D721Med (cell line): ENCODE measurements at regions not wholly inside any gene's neighbourhood (a gene's known extent, or its start where the extent isn't known, plus 50 kb on each side); places are given as distances from the start of the nearest gene placed in this dataset.
A peak's percentile ranks its signal among the peaks of the same experiment; 100 is the strongest.
"Not testable (repeated sequence)": the region's sequence is repeated elsewhere in the genome, so short reads cannot be mapped to it uniquely, and the experiment has no call there.

Source experiments
- DNase-seq: peaks from one replicate; pipeline ENCODE4 v3.0.0; 2011; ENCODE audit warnings: low spot score; ENCODE audit not compliant: insufficient read length
- FAIRE-seq: peaks from 2 replicates; lab custom pipeline; 2011; peaks lifted over from hg19 to GRCh38; lab: Jason Lieb, UNC
- TF ChIP-seq, protein P1 (sequence below): IDR thresholded peaks from 2 replicates; pipeline ENCODE4 v1.5.1; 2012; ENCODE audit warnings: mild to moderate bottlenecking, control low read depth; ENCODE audit not compliant: insufficient read depth; ENCODE audit errors: missing control alignments

- DNase-seq (no peak), FAIRE-seq (no peak)
- TF ChIP-seq, protein P1, sequence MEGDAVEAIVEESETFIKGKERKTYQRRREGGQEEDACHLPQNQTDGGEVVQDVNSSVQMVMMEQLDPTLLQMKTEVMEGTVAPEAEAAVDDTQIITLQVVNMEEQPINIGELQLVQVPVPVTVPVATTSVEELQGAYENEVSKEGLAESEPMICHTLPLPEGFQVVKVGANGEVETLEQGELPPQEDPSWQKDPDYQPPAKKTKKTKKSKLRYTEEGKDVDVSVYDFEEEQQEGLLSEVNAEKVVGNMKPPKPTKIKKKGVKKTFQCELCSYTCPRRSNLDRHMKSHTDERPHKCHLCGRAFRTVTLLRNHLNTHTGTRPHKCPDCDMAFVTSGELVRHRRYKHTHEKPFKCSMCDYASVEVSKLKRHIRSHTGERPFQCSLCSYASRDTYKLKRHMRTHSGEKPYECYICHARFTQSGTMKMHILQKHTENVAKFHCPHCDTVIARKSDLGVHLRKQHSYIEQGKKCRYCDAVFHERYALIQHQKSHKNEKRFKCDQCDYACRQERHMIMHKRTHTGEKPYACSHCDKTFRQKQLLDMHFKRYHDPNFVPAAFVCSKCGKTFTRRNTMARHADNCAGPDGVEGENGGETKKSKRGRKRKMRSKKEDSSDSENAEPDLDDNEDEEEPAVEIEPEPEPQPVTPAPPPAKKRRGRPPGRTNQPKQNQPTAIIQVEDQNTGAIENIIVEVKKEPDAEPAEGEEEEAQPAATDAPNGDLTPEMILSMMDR, result no peak
Measured at GRCh38 chr2:211014906-211015305, 458.5 kb downstream of the CPS1 start.

GRCh38 chr2:211025089-211025488 lies 468.7 kb downstream of the CPS1 start:
- not testable (repeated sequence) for DNase-seq, FAIRE-seq

DNA sequence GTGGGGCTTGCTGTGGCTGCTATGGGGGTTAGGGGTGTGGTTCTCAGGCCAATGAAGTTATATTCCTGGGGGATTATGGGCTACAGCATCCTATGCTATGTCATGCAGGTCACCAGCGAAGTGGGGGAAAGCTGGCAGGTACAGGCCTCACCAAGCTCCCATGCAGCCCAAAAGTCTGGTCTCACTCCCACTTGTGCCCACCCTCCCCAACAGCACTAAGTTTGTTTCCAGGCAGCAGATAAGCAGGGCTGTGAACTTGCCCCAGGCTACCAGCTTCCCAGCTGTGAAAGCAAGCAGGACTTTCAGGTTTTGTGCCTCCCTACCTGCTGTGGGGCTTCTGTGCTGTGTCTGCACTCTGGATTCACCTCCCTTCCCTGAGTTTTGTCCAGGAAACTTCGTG lies 469.7 kb downstream of the CPS1 start:
- DNase-seq (no peak), FAIRE-seq (no peak)
- TF ChIP-seq, protein P1, result no peak

GRCh38 chr2:211027976-211028375 lies 471.6 kb downstream of the CPS1 start:
- FAIRE-seq, result peak; percentile 21
- no peak for DNase-seq
- TF ChIP-seq, protein P1, result no peak

DNA sequence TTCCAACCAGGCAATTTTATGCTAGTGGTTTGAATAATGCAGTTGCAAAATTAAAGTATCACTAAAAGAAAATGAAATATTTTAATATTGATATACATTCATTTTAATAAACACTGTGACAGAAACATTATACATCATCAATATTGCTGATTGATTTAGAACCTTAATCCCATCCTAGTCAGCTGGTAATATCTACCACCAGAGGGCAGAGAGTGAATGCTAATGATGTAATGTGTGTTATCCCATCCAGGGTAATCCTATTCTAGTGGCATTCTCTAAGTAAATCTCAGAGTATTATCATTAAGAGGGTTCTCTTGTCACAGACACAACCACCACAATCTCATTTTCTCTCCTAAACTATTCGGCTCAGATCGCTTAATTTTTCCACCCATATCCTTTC lies 477.4 kb downstream of the CPS1 start:
- FAIRE-seq, result peak; percentile 99
- no peak for DNase-seq
- TF ChIP-seq, protein P1, result peak; percentile 78

GRCh38 chr2:211035548-211036185 lies 479.3 kb downstream of the CPS1 start:
- TF ChIP-seq, protein P1, result peak; percentile 38
- DNase-seq (no peak), FAIRE-seq (peak; percentile 92)

GRCh38 chr2:211045025-211045424 lies 488.6 kb downstream of the CPS1 start:
- TF ChIP-seq, protein P1, result no peak
- no peak for DNase-seq
- no peak for FAIRE-seq
